Neural crest cell (in vitro differentiated cells): ENCODE measurements at regions not wholly inside any gene's neighbourhood (a gene's known extent, or its start where the extent isn't known, plus 50 kb on each side); places are given as distances from the start of the nearest gene placed in this dataset.

Source experiments
- DNase-seq: peaks from one replicate; pipeline ENCODE4 v3.0.0; 2021; ENCODE audit warnings: low read depth, mixed read lengths, low spot score
- H3K27ac Mint-ChIP-seq: one replicate; pipeline ENCODE4 v1.8.0; 2021; ENCODE audit warnings: mild to moderate bottlenecking, mixed read lengths; ENCODE audit not compliant: unreplicated experiment
- H3K27me3 Mint-ChIP-seq: 2 replicates; pipeline ENCODE4 v1.8.0; 2021; ENCODE audit warnings: low read depth, mild to moderate bottlenecking, mixed read lengths
- H3K36me3 Mint-ChIP-seq: 2 replicates; pipeline ENCODE4 v1.8.0; 2021; ENCODE audit warnings: low read depth, mild to moderate bottlenecking, mixed read lengths
- H3K4me1 Mint-ChIP-seq: 2 replicates; pipeline ENCODE4 v1.8.0; 2021; ENCODE audit warnings: mixed read lengths
- H3K4me3 Mint-ChIP-seq: one replicate; pipeline ENCODE4 v1.8.0; 2021; ENCODE audit warnings: mild to moderate bottlenecking, mixed read lengths
- H3K9me3 Mint-ChIP-seq: 2 replicates; pipeline ENCODE4 v1.8.0; 2021; ENCODE audit warnings: mixed read lengths
- TF ChIP-seq, protein P1 (sequence below): fragments of 200-600 bp; sonication (generic); conservative IDR thresholded peaks from 2 replicates; pipeline ENCODE4 v1.5.0; 2021; ENCODE audit warnings: antibody characterized with exemption, mild to moderate bottlenecking

DNA sequence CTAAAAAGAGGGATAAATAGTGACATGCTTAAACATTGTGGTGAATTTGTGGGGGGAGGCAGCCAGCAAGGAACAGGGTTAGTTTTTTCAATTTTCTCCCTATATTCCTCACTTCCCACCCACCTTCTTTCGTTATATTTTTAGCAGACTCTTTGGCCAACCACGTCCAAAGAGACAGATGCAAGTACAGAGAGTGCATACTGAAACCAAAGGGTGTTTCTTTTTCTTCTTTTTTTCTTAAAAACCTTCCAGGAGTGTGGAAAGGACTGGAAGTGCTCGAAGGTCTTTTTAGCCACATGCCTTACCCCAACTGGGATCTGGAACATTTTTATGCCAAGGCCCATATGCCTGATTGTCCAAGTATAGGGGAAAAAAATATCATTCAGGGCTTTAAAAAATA is 59.0 kb downstream of the TNP1 start:
- peaks cover 23% of the 10 kb centered on the region for H3K4me1 Mint-ChIP-seq
- no peaks in the 10 kb centered on the region for H3K27me3 Mint-ChIP-seq
- TF ChIP-seq, protein P1, sequence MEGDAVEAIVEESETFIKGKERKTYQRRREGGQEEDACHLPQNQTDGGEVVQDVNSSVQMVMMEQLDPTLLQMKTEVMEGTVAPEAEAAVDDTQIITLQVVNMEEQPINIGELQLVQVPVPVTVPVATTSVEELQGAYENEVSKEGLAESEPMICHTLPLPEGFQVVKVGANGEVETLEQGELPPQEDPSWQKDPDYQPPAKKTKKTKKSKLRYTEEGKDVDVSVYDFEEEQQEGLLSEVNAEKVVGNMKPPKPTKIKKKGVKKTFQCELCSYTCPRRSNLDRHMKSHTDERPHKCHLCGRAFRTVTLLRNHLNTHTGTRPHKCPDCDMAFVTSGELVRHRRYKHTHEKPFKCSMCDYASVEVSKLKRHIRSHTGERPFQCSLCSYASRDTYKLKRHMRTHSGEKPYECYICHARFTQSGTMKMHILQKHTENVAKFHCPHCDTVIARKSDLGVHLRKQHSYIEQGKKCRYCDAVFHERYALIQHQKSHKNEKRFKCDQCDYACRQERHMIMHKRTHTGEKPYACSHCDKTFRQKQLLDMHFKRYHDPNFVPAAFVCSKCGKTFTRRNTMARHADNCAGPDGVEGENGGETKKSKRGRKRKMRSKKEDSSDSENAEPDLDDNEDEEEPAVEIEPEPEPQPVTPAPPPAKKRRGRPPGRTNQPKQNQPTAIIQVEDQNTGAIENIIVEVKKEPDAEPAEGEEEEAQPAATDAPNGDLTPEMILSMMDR, result no peak
- no peak for DNase-seq
- H3K4me3 Mint-ChIP-seq, result no peak overlapping the region
- peaks cover 5% of the 10 kb centered on the region for H3K9me3 Mint-ChIP-seq
- no peak overlapping the region for H3K27ac Mint-ChIP-seq
- H3K36me3 Mint-ChIP-seq, result peaks cover 9% of the 10 kb centered on the region

DNA sequence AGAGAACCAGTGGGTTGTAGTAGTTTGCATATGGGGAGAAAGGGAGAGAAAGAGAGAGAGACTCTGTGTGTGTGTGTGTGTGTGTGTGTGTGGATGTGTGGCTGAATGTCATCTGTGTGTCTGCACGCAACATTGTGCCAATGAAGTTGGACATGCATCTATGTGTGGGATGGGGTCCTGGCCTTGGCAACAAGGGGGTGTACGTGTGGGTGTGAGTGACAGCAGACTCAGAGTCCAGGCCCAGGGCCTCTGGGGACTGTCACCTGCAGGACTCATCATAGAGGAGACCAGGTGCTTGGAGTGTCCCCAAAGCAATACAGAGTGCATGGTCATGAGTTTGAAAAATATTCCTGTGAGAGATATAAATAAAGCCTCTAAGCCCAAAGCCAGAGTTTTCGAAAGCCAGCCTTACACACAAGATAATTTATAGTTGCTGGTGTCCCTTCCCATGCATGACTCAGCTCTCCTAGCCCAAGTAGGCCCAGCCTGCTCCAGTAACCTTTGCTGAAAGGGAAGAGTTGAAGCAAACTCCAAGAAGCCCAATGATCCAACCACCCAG is 59.9 kb downstream of the TNP1 start:
- TF ChIP-seq, protein P1, result no peak
- H3K27me3 Mint-ChIP-seq, result no peaks in the 10 kb centered on the region
- peaks cover 5% of the 10 kb centered on the region for H3K9me3 Mint-ChIP-seq
- H3K4me1 Mint-ChIP-seq, result peaks cover 23% of the 10 kb centered on the region
- H3K36me3 Mint-ChIP-seq, result peaks cover 9% of the 10 kb centered on the region
- no peak overlapping the region for H3K4me3 Mint-ChIP-seq
- no peak for DNase-seq
- H3K27ac Mint-ChIP-seq, result peak overlapping the region; percentile 84

DNA sequence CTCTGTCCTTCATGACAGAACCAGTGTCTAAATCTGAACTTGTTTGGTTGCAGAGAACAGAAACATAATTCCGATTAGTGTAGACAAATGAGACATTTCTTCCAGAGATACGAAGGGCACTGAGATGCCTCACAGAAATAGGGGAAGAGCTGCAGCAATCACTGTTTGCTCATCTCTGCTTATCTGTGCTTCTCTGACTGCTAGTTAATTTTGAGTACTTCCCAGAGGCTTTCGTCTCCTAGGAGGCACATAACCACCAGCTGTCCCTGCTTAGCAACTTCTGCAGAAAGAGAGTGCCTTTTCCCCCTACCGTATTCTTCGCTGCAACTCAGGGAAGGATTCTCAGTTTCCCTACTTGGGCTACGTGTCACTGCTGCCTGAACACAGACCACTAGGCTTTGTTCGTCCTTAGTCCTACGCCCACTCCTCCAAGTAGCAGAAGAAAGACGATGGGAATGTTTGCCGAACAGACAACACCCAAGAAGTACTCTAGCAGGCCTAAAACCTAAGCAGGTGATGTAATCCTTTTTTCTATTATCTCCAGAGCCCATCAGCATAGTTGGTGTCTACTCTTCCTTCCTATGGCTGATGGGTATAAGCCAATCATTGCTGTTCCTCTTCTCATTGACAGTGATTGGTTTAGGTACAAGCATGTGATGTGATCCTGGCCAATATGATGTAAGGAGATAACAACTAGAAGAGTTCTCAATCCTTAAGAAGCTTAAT is 63.6 kb downstream of the TNP1 start:
- Mint-ChIP-seq H3K27me3 (no peaks in the 10 kb centered on the region), H3K4me3 (no peak overlapping the region), H3K36me3 (peaks cover 9% of the 10 kb centered on the region), H3K4me1 (peaks cover 13% of the 10 kb centered on the region), H3K9me3 (peaks cover 8% of the 10 kb centered on the region), H3K27ac (no peak overlapping the region)
- no peak for DNase-seq
- TF ChIP-seq, protein P1, result no peak

DNA sequence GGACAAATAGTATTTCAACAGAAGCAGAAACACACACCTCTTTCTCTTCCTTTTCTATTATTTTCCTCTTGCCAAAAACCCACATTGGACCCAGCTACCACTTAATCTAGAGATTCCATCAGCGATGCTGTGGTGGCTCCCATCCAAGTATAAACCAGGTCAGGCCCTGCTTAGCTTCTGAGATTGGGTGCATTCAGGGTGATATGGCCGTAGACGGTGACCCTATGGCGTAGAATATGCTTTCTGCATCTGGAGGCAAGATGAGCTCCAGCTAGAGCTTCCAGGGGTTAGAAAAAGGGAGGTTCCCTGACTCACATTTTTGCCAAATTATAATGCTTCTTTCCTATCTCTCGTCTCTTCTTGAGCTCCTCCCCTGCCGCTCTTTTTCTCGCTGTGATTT is 66.5 kb downstream of the TNP1 start:
- H3K4me3 Mint-ChIP-seq, result no peak overlapping the region
- TF ChIP-seq, protein P1, result no peak
- peaks cover 4% of the 10 kb centered on the region for H3K9me3 Mint-ChIP-seq

DNA sequence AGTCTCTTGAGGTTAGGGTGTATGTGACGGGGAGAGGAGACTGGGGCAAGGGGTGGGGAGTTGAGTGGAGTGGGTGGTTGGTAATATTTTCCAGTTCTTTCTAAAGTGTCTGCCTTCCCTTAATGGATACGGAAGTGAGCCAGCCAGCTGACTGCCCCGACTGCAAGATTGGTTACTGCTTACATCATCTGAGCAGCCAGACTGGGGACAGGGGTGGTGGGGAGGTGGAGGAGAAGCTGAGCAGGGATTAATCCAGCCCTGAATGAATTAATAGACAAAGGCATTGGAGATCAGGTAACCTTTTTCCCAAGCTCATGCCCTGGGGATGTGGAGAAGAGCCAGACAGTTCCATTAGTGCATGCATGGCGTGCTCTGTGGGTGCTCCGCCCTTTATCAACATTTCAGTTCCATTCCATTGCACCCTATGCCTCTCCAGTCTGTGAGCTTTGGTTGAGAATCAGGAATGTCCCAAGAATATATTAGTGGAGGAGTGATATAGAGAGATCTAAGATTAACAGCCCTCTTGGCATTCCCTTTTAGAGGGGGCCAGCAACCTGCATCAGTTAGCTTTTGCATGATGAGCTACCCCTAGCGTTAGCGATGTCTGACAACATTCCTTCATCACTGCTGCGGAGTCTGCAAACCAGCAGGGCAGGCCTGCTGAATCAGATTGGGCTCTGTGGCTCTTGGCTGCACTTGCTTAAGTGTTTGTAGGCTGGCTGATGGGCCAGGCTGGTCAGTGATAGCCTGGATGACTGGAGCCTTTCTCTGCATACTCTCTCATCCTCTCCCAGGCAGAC is 67.4 kb downstream of the TNP1 start:
- TF ChIP-seq, protein P1, result no peak
- H3K27ac Mint-ChIP-seq, result no peak overlapping the region
- H3K36me3 Mint-ChIP-seq, result no peaks in the 10 kb centered on the region
- no peak overlapping the region for H3K4me3 Mint-ChIP-seq
- DNase-seq, result no peak
- H3K9me3 Mint-ChIP-seq, result peaks cover 3% of the 10 kb centered on the region
- peaks cover 29% of the 10 kb centered on the region for H3K4me1 Mint-ChIP-seq
- H3K27me3 Mint-ChIP-seq, result no peaks in the 10 kb centered on the region

More for the DNA sequence above, 66.5 kb downstream of the TNP1 start:
- Mint-ChIP-seq H3K36me3 (peaks cover 4% of the 10 kb centered on the region), H3K27me3 (no peaks in the 10 kb centered on the region), H3K27ac (no peak overlapping the region), H3K4me1 (peaks cover 24% of the 10 kb centered on the region)
- DNase-seq, result no peak
